Chondrocyte (in vitro differentiated cells): ENCODE measurements at regions not wholly inside any gene's neighbourhood (a gene's known extent, or its start where the extent isn't known, plus 50 kb on each side); places are given as distances from the start of the nearest gene placed in this dataset.

Source experiments
- DNase-seq: peaks from one replicate; pipeline ENCODE4 v3.0.0; 2021; ENCODE audit warnings: mixed read lengths, low spot score
- H3K27ac Mint-ChIP-seq: one replicate; pipeline ENCODE4 v1.8.0; 2021; ENCODE audit warnings: mild to moderate bottlenecking, moderate library complexity, mixed read lengths; ENCODE audit not compliant: unreplicated experiment
- H3K27me3 Mint-ChIP-seq: 2 replicates; pipeline ENCODE4 v1.8.0; 2021; ENCODE audit warnings: low read depth, mixed read lengths
- H3K36me3 Mint-ChIP-seq: 2 replicates; pipeline ENCODE4 v1.8.0; 2021; ENCODE audit warnings: low read depth, mixed read lengths
- H3K4me1 Mint-ChIP-seq: 2 replicates; pipeline ENCODE4 v1.8.0; 2021; ENCODE audit warnings: low read depth, mild to moderate bottlenecking, mixed read lengths
- H3K4me3 Mint-ChIP-seq: one replicate; pipeline ENCODE4 v1.8.0; 2021; ENCODE audit warnings: mild to moderate bottlenecking, moderate library complexity, mixed read lengths; ENCODE audit not compliant: unreplicated experiment
- H3K9me3 Mint-ChIP-seq: 2 replicates; pipeline ENCODE4 v1.8.0; 2021; ENCODE audit warnings: low read depth, mixed read lengths
- CTCF ChIP-seq: fragments of 200-600 bp; sonication (generic); IDR thresholded peaks from 2 replicates; pipeline ENCODE4 v1.5.0; 2021; ENCODE audit warnings: antibody characterized with exemption, mild to moderate bottlenecking, moderate library complexity

GRCh38 chr6:147105786-147106185, 98.4 kb upstream of the STXBP5 start:
- H3K9me3 Mint-ChIP-seq: no peaks in the 10 kb centered on the region
- no peak overlapping the region for H3K4me3 Mint-ChIP-seq
- H3K36me3 Mint-ChIP-seq: no peaks in the 10 kb centered on the region
- H3K27me3 Mint-ChIP-seq: no peaks in the 10 kb centered on the region
- H3K4me1 Mint-ChIP-seq: peaks cover 10% of the 10 kb centered on the region
- no peak overlapping the region for H3K27ac Mint-ChIP-seq
- DNase-seq: no peak
- TF ChIP-seq CTCF: no peak

GRCh38 chr6:147106759-147107401, 97.3 kb upstream of the STXBP5 start:
- Mint-ChIP-seq H3K9me3 (no peaks in the 10 kb centered on the region), H3K4me3 (no peak overlapping the region), H3K27me3 (no peaks in the 10 kb centered on the region), H3K4me1 (peaks cover 10% of the 10 kb centered on the region), H3K27ac (no peak overlapping the region), H3K36me3 (no peaks in the 10 kb centered on the region)
- DNase-seq: no peak
- TF ChIP-seq CTCF: no peak

- DNase-seq: no peak
- no peak for TF ChIP-seq CTCF
Measured at GRCh38 chr6:147108259-147108910, 95.8 kb upstream of the STXBP5 start.

GRCh38 chr6:147109707-147110106, 94.5 kb upstream of the STXBP5 start:
- DNase-seq: no peak
- Mint-ChIP-seq H3K27ac (no peak overlapping the region), H3K27me3 (no peaks in the 10 kb centered on the region), H3K9me3 (no peaks in the 10 kb centered on the region), H3K36me3 (no peaks in the 10 kb centered on the region), H3K4me3 (no peak overlapping the region), H3K4me1 (peaks cover 26% of the 10 kb centered on the region)
- no peak for TF ChIP-seq CTCF

More at GRCh38 chr6:147108259-147108910, 95.8 kb upstream of the STXBP5 start:
- Mint-ChIP-seq H3K36me3 (no peaks in the 10 kb centered on the region), H3K4me1 (peaks cover 20% of the 10 kb centered on the region), H3K9me3 (no peaks in the 10 kb centered on the region), H3K27me3 (no peaks in the 10 kb centered on the region), H3K27ac (no peak overlapping the region), H3K4me3 (no peak overlapping the region)

GRCh38 chr6:147116056-147116455, 88.2 kb upstream of the STXBP5 start:
- Mint-ChIP-seq H3K4me1 (peaks cover 30% of the 10 kb centered on the region), H3K27me3 (no peaks in the 10 kb centered on the region), H3K36me3 (peaks cover 2% of the 10 kb centered on the region), H3K9me3 (peaks cover 4% of the 10 kb centered on the region), H3K4me3 (no peak overlapping the region), H3K27ac (no peak overlapping the region)
- no peak for TF ChIP-seq CTCF
- no peak for DNase-seq
